Activated CD4-positive, CD25-positive, alpha-beta regulatory T cell treated with anti-CD3 and anti-CD28 coated beads, Interleukin-2, amount 50 U/mL, for 72 hours (primary cell): ENCODE measurements at regions not wholly inside any gene's neighbourhood (a gene's known extent, or its start where the extent isn't known, plus 50 kb on each side); places are given as distances from the start of the nearest gene placed in this dataset.
"Not testable (repeated sequence)": the region's sequence is repeated elsewhere in the genome, so short reads cannot be mapped to it uniquely, and the experiment has no call there.

ENCODE experiments used
- DNase-seq: peaks from one replicate; pipeline ENCODE4 v3.0.0; 2021

DNA sequence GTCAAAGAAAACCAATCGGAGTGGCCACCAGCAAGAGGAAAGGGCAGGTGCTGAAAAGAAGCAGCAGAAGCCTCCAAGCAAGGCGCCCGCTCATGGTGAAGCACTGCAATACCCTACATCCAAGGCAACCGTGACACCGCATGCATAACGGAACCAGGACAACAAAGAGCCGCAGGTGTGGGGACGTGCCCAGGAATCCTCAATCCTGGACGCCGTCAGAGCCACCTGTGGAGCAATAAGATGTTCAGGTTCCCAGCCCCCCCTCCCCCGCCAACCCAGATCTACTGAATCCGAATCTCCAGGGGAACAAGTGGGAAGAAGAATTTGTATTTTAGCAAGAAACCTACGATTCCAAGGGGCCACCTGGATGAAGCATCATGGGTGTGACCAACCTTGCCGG, 70.8 kb downstream of the SHANK2 start:
- no peak for DNase-seq

DNA sequence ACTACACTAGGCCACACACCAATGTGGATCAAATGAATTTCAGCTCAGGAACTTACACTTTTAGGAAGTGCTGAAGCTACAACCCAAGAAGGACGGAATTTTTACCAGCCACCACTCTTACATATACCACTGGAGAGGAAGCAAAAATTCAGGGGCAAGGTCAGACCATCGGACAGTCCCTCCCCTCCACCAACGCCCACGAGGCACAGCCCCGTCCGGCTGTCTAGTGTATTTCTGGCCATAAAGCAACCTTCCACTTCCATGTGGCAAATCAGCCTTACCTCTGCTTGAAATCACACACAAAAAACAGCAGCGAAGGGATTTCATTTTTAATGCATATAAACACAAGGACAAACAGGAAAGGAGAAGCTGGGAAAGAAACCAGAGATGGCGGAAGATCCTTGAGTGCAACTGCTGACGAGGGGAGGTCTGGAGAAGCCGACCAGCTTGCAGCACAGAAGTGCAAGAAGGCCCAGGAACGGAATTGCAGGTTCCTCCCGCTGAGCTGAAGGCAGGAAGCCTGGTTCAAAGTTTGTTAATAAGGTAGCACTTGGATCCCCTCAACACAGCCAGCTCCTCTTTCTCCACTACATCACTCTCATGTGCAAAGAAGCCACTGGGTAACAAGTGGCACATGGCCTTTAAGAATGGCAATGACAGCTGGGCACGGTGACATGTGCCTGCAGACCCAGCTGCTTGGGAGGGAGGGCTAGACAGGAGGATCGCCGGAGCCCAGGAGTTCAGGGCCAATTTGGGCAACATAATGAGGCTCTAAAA, 71.5 kb downstream of the SHANK2 start:
- no peak for DNase-seq

DNA sequence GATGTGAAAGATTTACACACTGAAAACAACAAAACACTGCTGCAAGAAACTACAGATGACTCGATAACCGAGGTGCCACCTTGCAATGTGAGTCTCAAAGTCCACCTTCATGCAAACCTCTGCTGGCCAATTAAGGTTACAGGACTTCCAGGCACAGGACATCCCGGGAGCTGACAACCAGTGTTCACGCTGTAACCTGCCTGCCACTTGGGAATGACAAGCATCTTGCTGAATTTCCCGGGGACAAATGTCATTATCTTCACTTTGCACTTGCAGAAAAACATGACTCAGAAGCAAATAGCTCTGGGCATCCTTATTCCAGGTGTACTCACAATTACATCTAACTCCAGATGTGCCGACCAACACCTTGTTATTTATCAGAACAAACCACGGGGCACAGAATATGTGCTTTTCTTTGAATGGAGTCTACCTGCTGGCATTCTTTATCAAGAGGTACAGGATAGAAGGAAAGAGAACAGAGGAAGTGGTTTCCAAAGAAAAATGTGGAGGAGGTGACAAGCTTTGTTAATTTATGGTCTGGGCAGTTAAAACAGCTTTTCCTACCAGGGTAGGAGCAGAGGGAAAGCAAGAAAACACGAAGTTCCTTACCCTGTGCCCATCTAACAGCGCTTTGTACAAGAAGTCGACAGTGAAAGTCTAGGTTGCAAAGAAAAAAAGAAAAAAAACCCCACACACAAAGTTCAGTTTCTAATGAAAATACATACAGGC, 72.3 kb downstream of the SHANK2 start:
- DNase-seq, result no peak

DNA sequence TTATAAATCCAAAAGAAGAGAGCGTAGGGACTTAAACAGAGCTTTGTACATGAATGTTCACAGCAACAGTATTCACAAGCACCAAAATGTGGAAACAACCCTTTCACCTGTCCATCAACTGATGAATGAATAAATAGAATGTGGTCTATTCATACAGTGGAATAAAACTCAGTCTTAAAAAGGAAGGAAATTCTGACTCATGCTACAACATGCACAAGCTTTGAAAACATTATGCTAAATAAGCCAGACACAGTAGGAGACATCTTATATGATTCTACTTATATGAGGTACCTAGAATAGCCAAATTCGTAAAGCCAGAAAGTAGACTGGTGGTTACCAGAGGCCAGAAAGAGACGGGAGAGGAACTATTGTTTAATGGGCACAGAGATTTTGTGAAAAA, 74.3 kb downstream of the SHANK2 start:
- no peak for DNase-seq

DNA sequence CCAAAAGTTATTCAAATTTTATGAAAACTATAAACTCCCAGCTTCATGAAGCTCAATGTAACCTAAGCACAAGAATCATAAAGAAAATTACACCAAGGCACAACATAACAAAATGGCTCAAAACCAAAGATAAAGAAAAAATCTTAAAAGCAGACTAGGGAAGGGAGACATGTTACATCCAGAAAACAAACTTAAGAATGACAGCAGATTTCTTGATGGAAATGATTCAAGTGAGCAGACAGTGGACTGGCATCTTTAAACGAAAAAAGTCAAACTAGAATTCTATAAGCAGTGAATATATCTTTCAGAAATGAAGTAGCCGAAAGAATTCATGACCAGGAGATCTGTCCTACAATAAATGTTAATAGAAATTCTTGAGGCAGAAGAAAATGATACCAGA, 75.6 kb downstream of the SHANK2 start:
- no peak for DNase-seq

DNA sequence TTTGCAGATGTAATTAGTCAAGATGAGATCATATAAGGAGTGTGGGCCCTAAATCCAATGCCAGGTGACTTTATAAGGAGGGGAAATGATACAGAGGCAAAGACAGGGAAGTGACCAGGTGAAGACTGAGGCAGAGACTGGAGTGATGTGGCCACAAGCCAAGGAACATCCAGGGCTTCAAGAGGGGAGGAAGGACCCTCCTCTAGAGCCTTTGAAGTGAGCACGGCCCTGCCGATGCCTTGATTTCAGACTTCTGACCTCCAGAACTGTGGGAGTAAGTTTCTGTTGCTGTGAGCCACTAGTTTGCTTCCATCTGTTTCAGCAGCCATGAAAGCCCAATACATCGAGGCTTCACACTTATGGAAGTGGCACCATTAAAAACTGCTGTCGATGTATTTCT, 78.7 kb downstream of the SHANK2 start:
- DNase-seq, result no peak

DNA sequence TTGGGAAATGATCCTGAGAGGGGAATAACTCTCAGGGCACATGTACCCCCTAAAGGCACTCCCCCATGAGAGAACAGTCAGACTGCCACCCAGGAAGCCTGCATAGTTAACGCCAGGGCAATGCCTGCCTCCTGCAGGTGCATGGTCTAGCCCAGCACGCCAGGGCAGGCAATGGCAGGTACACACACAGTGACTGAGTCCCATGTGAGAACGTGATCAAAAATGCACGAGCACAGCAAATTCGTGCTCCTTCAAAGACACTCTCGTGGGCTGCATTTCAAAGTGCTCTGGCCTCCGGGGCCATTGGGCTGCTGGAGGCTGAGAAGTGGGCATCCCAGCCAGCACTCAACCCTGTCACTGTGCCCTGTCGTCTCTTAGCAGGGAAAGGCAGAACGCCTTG, 79.7 kb downstream of the SHANK2 start:
- no peak for DNase-seq

DNA sequence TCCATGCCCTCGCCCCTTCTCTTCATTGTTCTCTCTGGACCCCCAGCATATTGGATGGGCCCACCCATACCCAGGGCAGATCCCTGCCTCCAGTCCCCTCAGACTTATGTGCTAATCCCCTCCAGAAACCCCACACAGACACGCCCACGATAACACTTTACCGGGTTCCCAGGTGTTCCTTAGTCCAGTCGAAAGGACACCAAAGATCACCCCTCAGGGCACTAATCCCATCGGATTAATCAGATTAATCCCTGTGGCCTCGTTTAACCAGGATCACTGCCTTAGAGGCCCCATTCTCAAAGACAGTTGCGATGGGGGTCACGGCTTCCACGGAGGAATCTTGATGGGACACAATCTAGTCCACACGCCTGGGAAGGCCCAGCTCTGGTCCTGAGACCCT, 80.8 kb downstream of the SHANK2 start:
- DNase-seq, result no peak

DNA sequence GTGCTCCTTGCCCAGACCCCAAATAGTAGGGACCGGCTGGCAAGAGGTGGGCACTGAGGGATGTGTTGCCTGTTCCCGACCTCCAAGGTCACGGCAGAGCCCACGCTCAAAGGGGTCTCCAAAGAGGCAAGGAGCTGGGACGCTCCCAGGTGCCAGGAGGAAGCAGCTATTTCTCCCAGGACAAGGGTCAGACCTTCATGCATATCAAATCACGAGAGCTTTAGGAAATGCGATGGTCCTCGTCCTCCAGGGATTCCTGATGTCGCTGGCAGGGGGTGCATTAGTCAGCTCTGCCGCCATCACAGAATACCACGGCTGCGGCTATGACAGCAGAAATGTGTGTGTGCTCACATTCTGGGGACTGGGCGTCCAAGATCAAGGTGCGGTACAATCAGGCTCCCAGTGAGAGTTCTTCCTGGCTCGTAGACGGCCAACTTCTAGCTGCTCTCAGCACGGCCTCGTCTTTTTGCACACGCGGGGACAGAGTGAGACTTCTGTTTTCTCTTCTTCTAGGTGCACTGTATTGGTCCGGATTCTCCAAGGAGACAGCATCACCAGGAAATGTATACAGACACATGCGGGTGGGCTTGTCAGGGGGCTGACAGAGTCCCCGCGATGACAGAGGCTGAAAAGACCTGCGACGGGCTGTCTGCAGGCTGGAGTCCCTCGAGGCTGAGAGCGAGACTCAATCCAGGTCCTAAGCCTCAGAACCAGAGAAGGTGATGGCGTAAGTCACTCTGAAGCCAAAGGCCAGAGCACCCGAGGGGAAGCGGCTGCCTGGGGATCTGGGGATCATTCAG, 81.6 kb downstream of the SHANK2 start:
- DNase-seq, result no peak

DNA sequence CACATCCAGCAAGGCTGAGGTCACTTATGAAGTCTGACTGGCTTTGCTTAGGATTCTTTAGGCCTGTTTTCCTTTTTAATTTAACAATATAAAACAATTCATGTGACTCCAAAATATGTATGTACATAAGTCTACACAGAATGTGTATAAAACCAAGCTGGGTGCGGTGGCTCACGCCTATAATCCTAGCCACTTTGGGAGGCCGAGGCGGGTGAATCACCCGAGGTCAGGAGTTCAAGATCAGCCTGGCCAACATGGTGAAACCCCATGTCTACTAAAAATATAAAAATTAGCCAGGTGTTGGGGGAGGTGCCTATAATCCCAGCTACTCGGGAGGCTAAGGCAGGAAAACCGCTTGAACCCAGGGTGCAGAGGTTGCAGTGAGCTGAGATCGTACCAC, 83.1 kb downstream of the SHANK2 start:
- DNase-seq, result no peak

DNA sequence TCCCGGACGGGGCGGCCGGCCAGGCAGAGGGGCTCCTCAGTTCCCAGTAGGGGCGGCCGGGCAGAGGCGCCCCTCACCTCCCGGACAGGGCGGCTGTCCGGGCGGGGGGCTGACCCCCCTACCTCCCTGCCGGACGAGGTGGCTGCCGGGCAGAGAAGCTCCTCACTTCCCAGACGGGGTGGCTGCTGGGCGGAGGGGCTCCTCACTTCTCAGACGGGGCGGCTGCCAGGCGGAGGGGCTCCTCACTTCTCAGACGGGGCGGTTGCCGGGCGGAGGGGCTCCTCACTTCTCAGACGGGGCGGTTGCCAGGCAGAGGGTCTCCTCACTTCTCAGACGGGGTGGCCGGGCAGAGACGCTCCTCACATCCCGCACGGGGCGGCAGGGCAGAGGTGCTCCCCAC, 84.6 kb downstream of the SHANK2 start:
- not testable (repeated sequence) for DNase-seq

DNA sequence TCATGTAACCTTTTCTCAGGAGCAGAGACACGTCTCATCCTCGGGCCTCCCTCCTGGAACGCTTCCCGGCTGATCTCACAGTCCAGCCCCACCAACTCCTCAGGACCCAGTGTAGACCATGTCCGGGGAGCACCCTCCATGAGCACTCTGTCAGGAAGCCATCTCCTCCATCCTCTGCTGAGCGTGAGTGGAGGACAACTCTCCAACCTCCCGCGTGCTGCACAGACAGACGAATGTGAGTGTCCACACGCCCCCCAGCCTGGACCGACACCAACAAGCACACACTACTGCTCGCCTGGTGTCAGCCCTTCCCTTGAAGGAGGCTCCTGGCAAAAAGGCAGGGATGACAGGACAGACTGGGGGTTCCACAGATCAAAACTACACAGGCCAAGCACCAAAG, 86.6 kb downstream of the SHANK2 start:
- DNase-seq, result no peak

DNA sequence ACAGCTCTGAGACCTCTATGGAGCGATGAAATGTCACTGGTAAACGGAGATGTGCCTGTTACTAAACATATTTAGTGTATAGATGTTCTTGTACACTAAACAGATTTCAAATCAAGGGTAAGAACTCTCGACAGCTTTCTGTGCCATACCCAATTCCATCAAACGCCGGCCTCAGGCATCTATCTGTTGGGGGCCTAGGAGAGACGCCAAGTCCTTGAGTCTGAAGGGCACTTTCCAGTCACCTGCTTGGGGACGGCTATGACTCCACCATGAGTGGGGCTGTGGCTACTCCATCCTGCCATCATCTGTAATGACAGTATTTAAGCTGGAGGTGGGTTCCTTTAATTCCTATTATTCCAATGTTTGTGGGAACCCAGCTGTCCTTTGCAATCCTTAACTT, 87.8 kb downstream of the SHANK2 start:
- DNase-seq, result no peak

DNA sequence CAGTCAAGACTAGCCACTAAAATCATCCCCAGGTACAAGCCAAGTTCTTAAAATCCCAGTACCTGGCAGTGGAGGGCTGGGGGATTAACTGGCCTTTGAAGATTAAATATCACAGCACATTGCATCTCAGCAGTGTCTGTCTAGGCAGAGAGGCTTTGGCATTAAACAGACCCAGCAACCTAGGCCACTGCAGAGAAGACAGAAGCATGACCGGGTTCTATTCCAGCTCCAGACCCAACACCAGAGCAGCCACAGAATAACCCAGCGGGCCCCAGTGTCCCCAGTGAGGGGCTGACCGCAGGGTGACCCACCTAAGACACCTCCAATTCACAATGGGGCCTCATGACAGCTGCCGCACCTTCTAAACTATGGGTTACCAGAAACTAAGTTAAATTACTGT, 88.2 kb downstream of the SHANK2 start:
- no peak for DNase-seq

DNA sequence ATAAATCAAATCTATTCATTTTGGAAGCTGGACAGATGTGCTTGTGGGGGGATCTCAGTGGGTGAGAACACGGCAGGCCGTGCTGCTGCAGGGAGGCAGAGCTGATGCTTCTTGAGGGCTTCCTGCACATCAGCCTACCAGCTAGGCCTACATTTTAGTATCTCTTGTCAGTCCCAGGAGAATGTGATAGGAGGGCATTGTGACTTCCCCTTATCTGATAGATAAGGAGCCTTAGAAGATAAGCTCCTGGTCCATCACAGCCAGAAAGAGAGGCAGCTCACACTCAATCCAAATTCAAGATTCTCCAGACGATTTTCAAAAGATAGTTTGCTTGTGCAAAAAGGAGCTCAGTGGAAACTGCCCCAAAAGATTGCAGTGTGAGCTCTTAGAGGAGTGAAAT, 89.0 kb downstream of the SHANK2 start:
- no peak for DNase-seq

DNA sequence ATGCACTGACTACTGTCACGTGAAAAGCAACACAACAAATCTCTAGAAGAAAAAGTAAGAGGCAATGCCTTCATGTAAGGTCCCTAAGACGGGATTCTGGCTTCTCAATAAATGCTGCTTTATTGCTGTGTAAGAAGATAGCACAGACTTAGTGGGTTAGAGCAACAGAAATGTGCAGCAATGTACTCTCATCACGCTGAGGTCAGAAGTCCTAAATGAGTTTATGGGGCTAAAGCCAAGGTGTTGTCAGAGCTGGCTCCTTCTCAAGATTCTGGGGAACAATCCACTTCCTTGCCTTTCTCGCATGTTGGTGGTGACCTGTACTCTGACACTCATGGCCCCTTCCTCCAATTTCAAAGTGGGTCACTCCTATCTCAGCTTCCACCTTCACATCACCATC, 93.4 kb downstream of the SHANK2 start:
- DNase-seq, result no peak

DNA sequence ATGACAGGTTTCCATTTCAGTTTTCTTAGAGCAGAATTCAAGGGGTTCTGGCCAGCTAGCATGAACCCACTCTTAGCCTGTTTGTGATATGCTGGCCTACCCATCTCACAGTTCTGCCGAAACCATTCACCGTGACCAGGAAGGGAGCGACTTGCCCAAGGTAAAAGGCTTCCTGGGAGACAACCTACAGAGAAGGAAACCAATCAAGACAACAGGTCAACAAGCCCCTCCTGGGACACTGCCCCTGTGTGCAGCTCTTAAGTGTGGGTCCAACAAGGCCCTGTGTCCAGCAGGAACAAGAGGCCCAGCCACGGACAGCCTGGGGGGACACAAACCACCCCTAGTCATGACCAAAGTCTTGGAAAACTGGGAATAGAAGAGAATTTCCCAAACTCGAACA, 94.7 kb downstream of the SHANK2 start:
- DNase-seq, result not testable (repeated sequence)

DNA sequence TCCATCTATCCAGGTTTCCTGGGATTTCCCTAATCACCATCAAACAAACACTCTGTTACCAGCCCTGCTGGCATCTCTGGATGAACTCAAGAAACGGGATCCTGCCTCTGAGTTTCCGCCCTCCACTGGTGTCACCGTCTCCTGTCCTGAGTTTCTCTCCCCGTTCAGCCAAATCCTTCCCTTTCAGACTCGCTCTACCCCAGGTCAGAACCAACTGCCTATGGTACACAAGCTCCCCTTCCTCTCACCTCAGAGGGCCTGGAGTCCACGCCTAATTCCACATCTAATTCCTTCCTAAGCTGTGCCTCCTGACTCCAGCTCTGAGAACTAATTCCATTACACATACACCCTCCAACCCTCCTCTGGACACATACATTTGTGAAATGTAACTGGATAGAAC, 96.1 kb downstream of the SHANK2 start:
- DNase-seq, result no peak

DNA sequence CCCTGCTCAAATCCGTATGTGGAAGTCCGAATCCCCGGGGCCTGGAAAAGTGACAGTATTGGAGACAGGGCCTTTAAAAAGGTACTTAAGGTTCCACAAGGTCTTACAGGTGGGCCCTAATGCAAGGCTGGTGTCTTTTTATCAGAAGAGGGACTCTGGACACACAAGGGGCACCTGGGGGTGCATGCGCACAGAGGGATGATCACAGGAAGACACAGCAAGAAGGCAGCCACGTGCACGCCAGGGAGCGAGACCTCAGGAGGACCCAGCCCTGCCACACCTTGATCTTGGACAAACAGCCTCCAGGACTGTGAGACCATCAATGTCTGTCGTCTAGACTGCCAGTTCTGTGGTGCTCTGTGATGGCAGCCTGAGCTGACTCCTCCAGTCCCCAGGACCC, 96.5 kb downstream of the SHANK2 start:
- no peak for DNase-seq

DNA sequence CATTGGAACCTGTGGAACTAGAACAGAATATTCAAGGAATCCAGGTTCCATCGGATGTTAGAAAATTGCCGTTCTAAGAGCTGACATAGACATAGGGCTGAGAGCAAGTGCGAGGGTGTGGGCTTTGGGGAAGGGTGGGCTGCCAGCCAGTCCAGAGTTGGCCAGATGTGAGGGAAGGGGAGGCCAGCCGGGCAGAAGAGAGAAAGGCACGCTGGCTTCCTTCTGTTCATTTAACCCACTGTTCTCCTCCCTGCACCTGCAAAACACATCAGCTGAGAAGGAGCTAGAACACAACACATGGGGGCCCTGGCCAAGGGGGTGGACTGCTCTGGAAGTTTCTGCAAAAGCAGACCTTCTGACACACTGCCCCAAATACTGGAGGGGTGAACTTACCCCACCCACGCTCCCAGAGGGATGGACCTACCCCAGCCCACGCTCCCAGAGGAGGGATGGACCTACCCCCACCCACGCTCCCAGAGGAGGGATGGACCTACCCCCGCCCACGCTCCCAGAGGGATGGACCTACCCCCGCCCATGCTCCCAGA, 98.0 kb downstream of the SHANK2 start:
- DNase-seq, result no peak

DNA sequence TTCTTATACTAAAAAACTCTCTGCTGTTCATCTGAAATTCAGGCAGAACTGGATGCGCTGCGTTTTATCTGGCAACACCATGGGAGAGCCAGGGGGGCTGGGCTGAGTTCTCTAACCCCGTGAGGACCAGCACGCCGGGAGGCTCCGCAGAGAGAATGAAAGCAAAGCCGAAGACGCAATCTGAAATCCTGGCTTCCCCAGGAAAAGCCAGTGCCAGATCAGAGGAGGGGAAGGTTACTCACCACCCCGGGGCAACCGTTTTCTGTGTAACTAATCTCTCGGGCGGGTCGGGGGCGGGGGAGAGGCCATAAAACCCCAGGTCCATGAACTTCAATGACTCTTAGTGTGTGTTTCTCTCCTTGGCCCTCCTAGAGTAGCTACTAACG, 99.4 kb downstream of the SHANK2 start:
- DNase-seq, result no peak

DNA sequence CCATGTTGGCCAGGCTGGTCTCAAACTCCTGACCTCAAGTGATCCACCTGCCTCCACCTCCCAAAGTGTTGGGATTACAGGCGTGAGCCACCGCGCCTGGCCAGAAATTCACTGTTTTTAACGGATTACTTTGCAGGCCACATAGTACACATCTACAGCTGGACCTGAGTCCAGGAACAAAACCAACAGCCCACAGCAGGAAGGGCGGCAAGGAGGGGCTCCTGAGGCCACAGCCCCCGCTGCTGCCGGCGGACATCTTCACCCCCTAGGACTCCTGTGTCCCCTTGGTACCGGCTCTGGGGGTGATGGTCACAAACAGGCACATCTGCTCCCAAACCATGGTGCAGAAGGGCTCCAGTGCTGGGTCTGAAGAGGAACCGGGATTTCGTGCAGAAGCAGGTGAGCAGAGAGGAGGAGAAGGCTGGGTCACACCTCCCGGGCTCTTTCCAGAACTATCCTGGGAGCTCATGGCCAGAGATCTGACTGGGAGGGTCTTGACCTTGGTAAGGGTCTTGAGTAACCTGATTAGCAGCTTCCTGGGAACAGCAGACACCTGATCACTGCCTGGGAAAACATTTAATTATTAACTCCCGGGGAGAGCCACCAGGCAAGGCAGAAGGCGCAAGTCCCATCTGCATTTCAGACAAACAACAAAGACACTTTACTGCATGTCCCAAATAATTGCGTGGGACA, 99.9 kb downstream of the SHANK2 start:
- DNase-seq, result not testable (repeated sequence)

DNA sequence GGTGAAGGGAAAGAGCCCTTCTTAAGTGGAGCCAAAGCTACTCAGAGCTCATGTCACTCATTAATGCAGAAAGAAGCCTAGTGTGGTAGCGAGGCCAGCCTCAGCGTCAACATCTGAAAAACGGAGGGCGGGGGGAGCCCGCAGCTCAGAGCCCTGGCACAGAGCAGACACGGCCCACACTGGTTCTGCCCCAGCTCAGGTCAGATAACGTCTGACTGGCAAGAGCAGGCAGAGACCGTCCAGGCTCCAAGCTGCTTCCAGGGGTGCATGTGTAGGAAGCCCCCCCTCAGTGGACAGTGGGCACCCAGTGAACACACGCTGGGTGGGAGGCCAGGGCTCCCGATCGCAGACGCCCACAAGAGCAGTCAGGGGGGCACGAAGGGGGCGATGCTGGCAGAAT, 100.8 kb downstream of the SHANK2 start:
- DNase-seq, result no peak
